GM12878 (cell line): ENCODE measurements at regions not wholly inside any gene's neighbourhood (a gene's known extent, or its start where the extent isn't known, plus 50 kb on each side); places are given as distances from the start of the nearest gene placed in this dataset.

Experiments
- BRCA1 ChIP-seq: IDR thresholded peaks from 2 replicates; pipeline ENCODE4 v1.6.1; 2011; ENCODE audit warnings: low read depth, low read length, improper control_type of control experiment
- CHD2 ChIP-seq: IDR thresholded peaks from 2 replicates; pipeline ENCODE4 v1.6.1; 2011; ENCODE audit warnings: low read depth, low read length, improper control_type of control experiment, borderline replicate concordance
- RFX5 ChIP-seq: IDR thresholded peaks from 2 replicates; pipeline ENCODE4 v1.6.1; 2011; ENCODE audit warnings: low read depth, low read length, improper control_type of control experiment
- SREBF2 ChIP-seq: IDR thresholded peaks from 2 replicates; pipeline ENCODE4 v1.6.1; 2012; ENCODE audit warnings: mild to moderate bottlenecking, low read length
- ZZZ3 ChIP-seq: IDR thresholded peaks from 2 replicates; pipeline ENCODE4 v1.6.1; 2011; ENCODE audit warnings: low read depth; ENCODE audit not compliant: control insufficient read depth, insufficient read length

- TF ChIP-seq RFX5, result no peak
- no peak for TF ChIP-seq SREBF2
- no peak for TF ChIP-seq ZZZ3
- TF ChIP-seq CHD2, result no peak
- TF ChIP-seq BRCA1, result no peak
Observed at GRCh38 chr22:34866081-34866480, 199.9 kb upstream of the ISX start.
